Upper lobe of right lung (tissue), 1 donor: ENCODE measurements at regions not wholly inside any gene's neighbourhood (a gene's known extent, or its start where the extent isn't known, plus 50 kb on each side); places are given as distances from the start of the nearest gene placed in this dataset.

Source experiments
- ATAC-seq: fragments of 200-7000 bp; cut with Tn5 transposase; one replicate; pipeline ENCODE4 v1.9.1; 2020; ENCODE audit warnings: mild to moderate bottlenecking, moderate library complexity
- DNase-seq: peaks from one replicate; pipeline ENCODE4 v3.0.0-alpha.2; 2020
- H3K27ac ChIP-seq: fragments of 200-600 bp; one replicate; pipeline ENCODE4 v1.8.0; 2022
- H3K27me3 ChIP-seq: fragments of 200-600 bp; one replicate; pipeline ENCODE4 v1.8.0; 2022; ENCODE audit warnings: mild to moderate bottlenecking
- H3K36me3 ChIP-seq: fragments of 200-600 bp; one replicate; pipeline ENCODE4 v1.8.0; 2022
- H3K4me1 ChIP-seq: fragments of 200-600 bp; one replicate; pipeline ENCODE4 v1.8.0; 2022
- H3K4me3 ChIP-seq: fragments of 200-600 bp; one replicate; pipeline ENCODE4 v1.8.0; 2022; ENCODE audit warnings: mild to moderate bottlenecking
- H3K9me3 ChIP-seq: fragments of 200-600 bp; one replicate; pipeline ENCODE4 v1.8.0; 2022
- intact Hi-C: fragments of 100-400 bp; cut with DNase I; formaldehyde crosslinking; loops from one replicate; pipeline ENCODE4 v1.11.0; 2022
- TF ChIP-seq, protein P1 (sequence below): fragments of 200-600 bp; IDR thresholded peaks from one replicate; pipeline ENCODE4 v1.8.0; 2022; ENCODE audit warnings: antibody characterized with exemption
- donor health status: DM: no; HTN: yes; CAD: no; lungs with severe emphysema.

DNA sequence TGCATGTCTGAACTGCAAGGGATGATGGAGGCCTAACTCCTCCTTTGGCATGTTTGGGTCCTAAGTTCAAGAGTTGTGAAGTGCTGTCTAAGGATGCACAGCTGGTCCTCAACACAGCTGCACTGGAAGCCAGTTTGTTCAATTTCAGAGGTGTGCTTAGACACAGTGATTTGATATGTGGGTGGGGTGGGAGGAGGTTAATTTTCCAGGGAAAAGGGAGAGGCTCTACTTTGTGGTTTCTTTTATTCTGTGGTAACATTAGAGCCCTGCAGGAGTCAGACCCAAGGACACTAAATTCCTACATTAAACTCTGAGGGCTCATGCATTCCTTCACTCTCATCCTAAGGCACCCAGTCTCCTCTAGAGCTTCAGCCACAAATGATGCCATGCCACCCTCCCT is 188.4 kb upstream of the MAST4 start:
- H3K9me3 ChIP-seq = no peaks in the 10 kb centered on the region
- TF ChIP-seq, protein P1, sequence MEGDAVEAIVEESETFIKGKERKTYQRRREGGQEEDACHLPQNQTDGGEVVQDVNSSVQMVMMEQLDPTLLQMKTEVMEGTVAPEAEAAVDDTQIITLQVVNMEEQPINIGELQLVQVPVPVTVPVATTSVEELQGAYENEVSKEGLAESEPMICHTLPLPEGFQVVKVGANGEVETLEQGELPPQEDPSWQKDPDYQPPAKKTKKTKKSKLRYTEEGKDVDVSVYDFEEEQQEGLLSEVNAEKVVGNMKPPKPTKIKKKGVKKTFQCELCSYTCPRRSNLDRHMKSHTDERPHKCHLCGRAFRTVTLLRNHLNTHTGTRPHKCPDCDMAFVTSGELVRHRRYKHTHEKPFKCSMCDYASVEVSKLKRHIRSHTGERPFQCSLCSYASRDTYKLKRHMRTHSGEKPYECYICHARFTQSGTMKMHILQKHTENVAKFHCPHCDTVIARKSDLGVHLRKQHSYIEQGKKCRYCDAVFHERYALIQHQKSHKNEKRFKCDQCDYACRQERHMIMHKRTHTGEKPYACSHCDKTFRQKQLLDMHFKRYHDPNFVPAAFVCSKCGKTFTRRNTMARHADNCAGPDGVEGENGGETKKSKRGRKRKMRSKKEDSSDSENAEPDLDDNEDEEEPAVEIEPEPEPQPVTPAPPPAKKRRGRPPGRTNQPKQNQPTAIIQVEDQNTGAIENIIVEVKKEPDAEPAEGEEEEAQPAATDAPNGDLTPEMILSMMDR = no peak
- H3K36me3 ChIP-seq = no peaks in the 10 kb centered on the region
- no peaks in the 10 kb centered on the region for H3K27me3 ChIP-seq
- no peak overlapping the region for H3K27ac ChIP-seq
- no peaks in the 10 kb centered on the region for H3K4me1 ChIP-seq
- no peak overlapping the region for H3K4me3 ChIP-seq
- ATAC-seq (no peak), DNase-seq (no peak)
- intact Hi-C loops = no loop called here

DNA sequence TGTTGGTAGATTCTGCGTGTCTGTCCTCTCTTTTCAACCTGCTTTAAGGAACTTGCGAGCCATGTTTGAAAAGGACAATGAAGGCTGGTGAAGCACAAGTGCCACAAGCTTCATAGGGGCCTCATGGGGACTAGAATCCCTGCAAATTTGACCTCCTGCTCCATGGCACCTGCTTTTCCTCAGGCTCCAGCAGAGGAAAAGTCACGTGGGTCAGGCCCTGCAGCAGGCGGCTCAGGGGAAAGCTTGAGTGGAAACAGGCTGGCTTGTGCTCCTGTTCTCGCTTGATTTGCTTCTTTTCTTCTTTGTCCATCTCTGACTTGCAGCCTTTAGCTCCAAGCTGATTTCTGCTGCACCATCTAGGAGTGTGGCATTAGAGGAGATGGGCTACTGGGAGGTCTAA is 187.6 kb upstream of the MAST4 start:
- TF ChIP-seq, protein P1 = no peak
- ATAC-seq (no peak), DNase-seq (no peak)
- Histone ChIP-seq H3K9me3 (no peaks in the 10 kb centered on the region), H3K4me1 (no peaks in the 10 kb centered on the region), H3K4me3 (no peak overlapping the region), H3K27me3 (no peaks in the 10 kb centered on the region), H3K27ac (no peak overlapping the region), H3K36me3 (no peaks in the 10 kb centered on the region)
- intact Hi-C loops = no loop called here

DNA sequence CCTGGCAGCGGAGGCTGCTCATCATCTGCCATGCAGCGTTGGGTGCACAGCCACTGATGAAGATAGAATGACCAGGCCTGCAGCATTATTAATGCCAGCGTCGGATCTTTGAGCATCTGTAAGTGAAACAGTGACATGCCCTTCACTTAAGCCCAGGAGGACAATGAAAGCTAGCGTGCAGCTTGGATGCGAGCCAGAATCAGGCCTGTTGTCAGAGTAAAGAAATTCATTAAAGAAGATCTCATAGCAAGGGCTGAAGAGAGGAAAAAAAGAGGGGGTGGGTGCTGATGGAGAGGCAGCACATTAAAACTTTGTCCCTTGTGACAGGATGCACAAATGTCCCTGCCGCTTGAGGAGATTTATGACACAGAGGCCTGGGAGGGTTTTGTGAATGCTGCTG is 186.1 kb upstream of the MAST4 start:
- ATAC-seq = no peak
- DNase-seq = no peak
- TF ChIP-seq, protein P1 = no peak

DNA sequence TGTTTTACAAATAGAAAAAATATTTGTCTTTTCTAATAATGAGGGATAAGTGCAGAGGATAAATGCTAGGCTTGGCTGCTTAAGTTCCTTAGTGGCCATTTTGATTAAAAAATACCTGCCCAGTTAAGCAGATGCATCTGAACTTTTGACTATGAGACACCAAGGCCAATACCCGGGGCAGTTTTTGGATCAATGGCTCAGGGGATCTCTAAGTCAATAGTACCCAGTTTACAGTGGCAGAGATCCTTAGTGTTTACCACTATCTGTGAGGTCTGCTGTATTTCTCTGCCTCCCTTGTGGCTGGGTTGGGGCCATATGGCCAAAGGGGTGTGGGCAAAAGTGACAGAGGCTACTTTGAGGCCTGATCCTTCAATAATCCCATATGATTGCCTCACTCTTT is 184.5 kb upstream of the MAST4 start:
- no peak for ATAC-seq
- Histone ChIP-seq H3K4me3 (no peak overlapping the region), H3K9me3 (no peaks in the 10 kb centered on the region), H3K27me3 (no peaks in the 10 kb centered on the region), H3K36me3 (no peaks in the 10 kb centered on the region), H3K27ac (no peak overlapping the region), H3K4me1 (no peaks in the 10 kb centered on the region)
- intact Hi-C loops = no loop called here
- TF ChIP-seq, protein P1 = no peak
- no peak for DNase-seq

More for the DNA sequence above, 186.1 kb upstream of the MAST4 start:
- Histone ChIP-seq H3K27ac (no peak overlapping the region), H3K36me3 (no peaks in the 10 kb centered on the region), H3K4me3 (no peak overlapping the region), H3K4me1 (no peaks in the 10 kb centered on the region), H3K9me3 (no peaks in the 10 kb centered on the region), H3K27me3 (no peaks in the 10 kb centered on the region)
- intact Hi-C loops = no loop called here

DNA sequence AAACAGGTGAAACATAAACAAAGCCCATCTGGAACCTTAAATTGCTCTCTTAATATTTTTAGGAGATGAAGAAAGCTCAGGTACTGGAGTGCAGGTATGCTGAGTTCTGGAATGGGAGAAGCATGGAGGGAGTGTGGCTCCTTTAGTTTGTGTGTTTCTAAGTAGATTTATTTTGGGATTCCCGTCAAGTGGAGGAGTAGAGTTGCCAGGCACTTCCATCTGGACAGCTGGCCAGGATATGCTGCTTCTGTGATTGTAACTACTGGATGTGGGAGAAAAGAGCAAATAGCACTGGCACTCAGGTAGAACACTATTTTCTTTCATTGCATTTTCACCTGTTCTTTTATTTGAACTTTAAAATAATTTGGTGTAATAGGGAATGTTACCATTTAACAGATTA is 182.3 kb upstream of the MAST4 start:
- TF ChIP-seq, protein P1 = no peak
- H3K36me3 ChIP-seq = no peaks in the 10 kb centered on the region
- no peak overlapping the region for H3K4me3 ChIP-seq
- H3K27ac ChIP-seq = no peak overlapping the region
- no peaks in the 10 kb centered on the region for H3K27me3 ChIP-seq
- intact Hi-C loops = no loop called here
- H3K4me1 ChIP-seq = no peaks in the 10 kb centered on the region
- H3K9me3 ChIP-seq = no peaks in the 10 kb centered on the region
- no peak for ATAC-seq
- DNase-seq = no peak

DNA sequence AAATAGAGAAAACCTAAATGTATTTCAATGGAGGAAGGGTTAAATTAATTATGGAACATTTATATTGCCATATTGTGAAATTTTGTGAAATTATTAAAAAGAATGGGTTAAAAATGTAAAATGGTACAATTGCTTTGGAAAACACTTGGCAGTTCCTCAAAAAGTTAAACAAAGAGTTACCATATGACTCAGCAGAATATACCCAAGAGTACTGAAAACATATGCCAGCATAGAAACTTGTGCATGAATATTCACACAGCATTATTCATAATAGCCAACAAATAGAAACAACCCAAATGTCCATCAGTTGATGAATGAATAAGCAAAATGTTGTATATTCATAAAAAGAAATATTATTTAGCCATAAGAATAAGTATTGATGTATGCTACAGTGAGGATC is 181.0 kb upstream of the MAST4 start:
- DNase-seq (no peak), ATAC-seq (no peak)
- TF ChIP-seq, protein P1 = no peak
- H3K27ac ChIP-seq = no peak overlapping the region
- no peaks in the 10 kb centered on the region for H3K36me3 ChIP-seq
- no peaks in the 10 kb centered on the region for H3K27me3 ChIP-seq
- H3K9me3 ChIP-seq = no peaks in the 10 kb centered on the region
- no peak overlapping the region for H3K4me3 ChIP-seq
- intact Hi-C loops = no loop called here
- H3K4me1 ChIP-seq = no peaks in the 10 kb centered on the region
